Tibial artery (tissue), 4 donors: ENCODE measurements at regions not wholly inside any gene's neighbourhood (a gene's known extent, or its start where the extent isn't known, plus 50 kb on each side); places are given as distances from the start of the nearest gene placed in this dataset.

Source experiments
- DNase-seq, 2 donors: peaks; one replicate each; pipeline ENCODE4 v3.0.0-alpha.2; 2019
- H3K27ac ChIP-seq, 2 donors: fragments of 200-600 bp; sonication (generic) in 1 of 2; 1 replicate in 1 of 2; 2 replicates in 1 of 2; pipeline ENCODE4 v1.5.1; 2018 to 2019; ENCODE audit warnings: mild to moderate bottlenecking in 1 of 2
- H3K27me3 ChIP-seq, 2 donors: fragments of 200-600 bp; sonication (generic) in 1 of 2; one replicate each; pipeline versions ENCODE4 v1.5.1 to v1.6.0; 2016 to 2019
- H3K36me3 ChIP-seq, 3 donors: fragments of 200-600 bp; sonication (generic) in 2 of 3; one replicate each; pipeline ENCODE4 v1.5.1; 2016 to 2019; ENCODE audit warnings: mild to moderate bottlenecking in 2 of 3
- H3K4me1 ChIP-seq, 4 donors: fragments of 200-600 bp; sonication (generic) in 2 of 4; 1 replicate in 3 of 4; 2 replicates in 1 of 4; pipeline ENCODE4 v1.5.1; 2016 to 2019
- H3K4me3 ChIP-seq, 2 donors: fragments of 200-600 bp; sonication (generic) in 1 of 2; 1 replicate in 1 of 2; 2 replicates in 1 of 2; pipeline ENCODE4 v1.5.1; 2018 to 2019; ENCODE audit warnings: mild to moderate bottlenecking in 2 of 2
- H3K9me3 ChIP-seq, 3 donors: fragments of 200-600 bp; sonication (generic) in 1 of 3; one replicate each; pipeline ENCODE4 v1.5.1; 2016 to 2019
- CTCF ChIP-seq, 2 experiments: fragments of 200-600 bp in 1 of 2; fragments of 450-650 bp in 1 of 2; IDR thresholded peaks; one replicate each; pipeline ENCODE4 v1.5.1; 2017 to 2019; ENCODE audit warnings: antibody characterized with exemption in 2 of 2, mild to moderate bottlenecking in 1 of 2, moderate library complexity in 1 of 2
- intact Hi-C: fragments of 100-400 bp; cut with DNase I; formaldehyde crosslinking; loops from one replicate; pipeline ENCODE4 v1.15.0; 2023; ENCODE audit warnings: low total_unique reads

GRCh38 chr3:189404797-189405484 lies 226.2 kb upstream of the TP63 start:
- Histone ChIP-seq H3K27ac (no peak overlapping the region), H3K9me3 (no peaks in the 10 kb centered on the region), H3K36me3 (no peaks in the 10 kb centered on the region), H3K4me3 (no peak overlapping the region), H3K4me1 (no peaks in the 10 kb centered on the region), H3K27me3 (no peaks in the 10 kb centered on the region)
- intact Hi-C loops, result no loop called here
- DNase-seq, result no peak
- no peak for TF ChIP-seq CTCF (IDR thresholded peaks at IDR 0.05)

GRCh38 chr3:189406148-189406547 lies 225.0 kb upstream of the TP63 start:
- no peaks in the 10 kb centered on the region for H3K4me1 ChIP-seq
- H3K36me3 ChIP-seq, result no peaks in the 10 kb centered on the region
- DNase-seq, result no peak
- H3K27ac ChIP-seq, result no peak overlapping the region
- no peak for TF ChIP-seq CTCF (IDR thresholded peaks at IDR 0.05)
- intact Hi-C loops, result no loop called here
- H3K9me3 ChIP-seq, result no peaks in the 10 kb centered on the region
- H3K4me3 ChIP-seq, result no peak overlapping the region
- H3K27me3 ChIP-seq, result no peaks in the 10 kb centered on the region

GRCh38 chr3:189410522-189410921 lies 220.7 kb upstream of the TP63 start:
- Histone ChIP-seq H3K4me3 (no peak overlapping the region), H3K27me3 (no peaks in the 10 kb centered on the region), H3K36me3 (no peaks in the 10 kb centered on the region), H3K27ac (no peak overlapping the region), H3K4me1 (no peaks in the 10 kb centered on the region), H3K9me3 (no peaks in the 10 kb centered on the region)
- no peak for TF ChIP-seq CTCF (IDR thresholded peaks at IDR 0.05)
- DNase-seq, result no peak
- intact Hi-C loops, result no loop called here

- H3K9me3 ChIP-seq, result no peaks in the 10 kb centered on the region
- no peaks in the 10 kb centered on the region for H3K27me3 ChIP-seq
- DNase-seq, result no peak
- no peaks in the 10 kb centered on the region for H3K36me3 ChIP-seq
- intact Hi-C loops, result no loop called here
- TF ChIP-seq CTCF (IDR thresholded peaks at IDR 0.05), result no peak
- no peaks in the 10 kb centered on the region for H3K4me1 ChIP-seq
- no peak overlapping the region for H3K4me3 ChIP-seq
- no peak overlapping the region for H3K27ac ChIP-seq
These were observed 212.2 kb upstream of the TP63 start for GRCh38 chr3:189419038-189419437.

- Histone ChIP-seq H3K27ac (no peak overlapping the region), H3K4me1 (no peaks in the 10 kb centered on the region), H3K9me3 (no peaks in the 10 kb centered on the region), H3K4me3 (no peak overlapping the region), H3K36me3 (no peaks in the 10 kb centered on the region), H3K27me3 (no peaks in the 10 kb centered on the region)
- intact Hi-C loops, result no loop called here
- DNase-seq, result no peak
- no peak for TF ChIP-seq CTCF (IDR thresholded peaks at IDR 0.05)
These were observed 211.5 kb upstream of the TP63 start for GRCh38 chr3:189419683-189420082.

- H3K27me3 ChIP-seq, result no peaks in the 10 kb centered on the region
These were observed 206.3 kb upstream of the TP63 start for GRCh38 chr3:189424922-189425321.

More at GRCh38 chr3:189424922-189425321, 206.3 kb upstream of the TP63 start:
- H3K9me3 ChIP-seq, result no peaks in the 10 kb centered on the region
- no peak for DNase-seq
- H3K4me3 ChIP-seq, result no peak overlapping the region
- intact Hi-C loops, result no loop called here
- peaks cover 0 to 10% (median 2%) of the 10 kb centered on the region in 4 donors for H3K4me1 ChIP-seq
- H3K36me3 ChIP-seq, result no peaks in the 10 kb centered on the region
- TF ChIP-seq CTCF (IDR thresholded peaks at IDR 0.05), result no peak
- H3K27ac ChIP-seq, result no peak overlapping the region
